ENCODE measurements at regions not wholly inside any gene's neighbourhood (a gene's known extent, or its start where the extent isn't known, plus 50 kb on each side); places are given as distances from the start of the nearest gene placed in this dataset.
A peak's percentile ranks its signal among the peaks of the same experiment; 100 is the strongest.

DNA sequence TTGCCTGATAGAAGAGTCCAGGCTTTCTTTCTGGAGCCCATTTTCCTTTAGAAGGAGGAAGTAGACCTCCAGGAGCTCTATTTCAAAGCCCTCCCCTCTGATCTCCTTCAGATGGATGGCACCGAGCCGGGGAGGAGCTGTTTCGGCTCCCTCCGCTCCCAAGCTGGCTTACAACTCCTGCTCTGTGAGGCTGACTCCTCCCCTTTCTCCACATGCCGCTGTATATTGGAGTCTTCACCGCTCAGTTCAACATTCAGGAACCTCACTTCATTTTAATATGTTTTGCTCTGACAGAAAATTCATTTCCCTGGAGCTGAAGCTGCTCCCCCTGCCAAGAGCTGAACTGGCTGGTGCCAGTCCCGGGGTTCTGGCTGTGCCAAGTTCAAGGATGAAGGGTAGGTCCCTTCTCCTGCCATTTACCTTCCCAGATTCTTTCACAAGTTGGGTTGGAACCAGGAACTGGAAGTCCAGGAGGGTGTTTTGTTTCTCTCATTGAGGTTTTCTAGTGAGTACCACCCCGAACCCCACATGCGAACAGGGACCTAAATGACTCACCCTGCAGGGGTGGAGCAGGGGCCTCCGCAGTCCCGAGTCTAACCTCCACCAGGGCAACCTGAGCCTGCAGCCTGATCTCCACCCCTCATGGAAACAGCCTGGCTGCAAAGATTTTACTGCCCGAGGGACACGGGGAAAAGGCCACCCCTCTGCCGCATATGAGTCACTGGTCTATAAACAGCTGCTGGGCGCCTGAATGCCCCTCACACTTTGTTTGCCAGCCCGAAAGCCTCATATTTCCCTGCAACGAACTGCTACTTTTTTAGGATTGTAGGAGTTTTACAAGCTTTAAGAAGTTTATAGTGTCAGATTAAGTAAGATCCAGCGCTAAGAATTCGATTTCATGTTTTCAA is 68.6 kb upstream of the FOXA2 start:
- ATAC-seq, result no peak

DNA sequence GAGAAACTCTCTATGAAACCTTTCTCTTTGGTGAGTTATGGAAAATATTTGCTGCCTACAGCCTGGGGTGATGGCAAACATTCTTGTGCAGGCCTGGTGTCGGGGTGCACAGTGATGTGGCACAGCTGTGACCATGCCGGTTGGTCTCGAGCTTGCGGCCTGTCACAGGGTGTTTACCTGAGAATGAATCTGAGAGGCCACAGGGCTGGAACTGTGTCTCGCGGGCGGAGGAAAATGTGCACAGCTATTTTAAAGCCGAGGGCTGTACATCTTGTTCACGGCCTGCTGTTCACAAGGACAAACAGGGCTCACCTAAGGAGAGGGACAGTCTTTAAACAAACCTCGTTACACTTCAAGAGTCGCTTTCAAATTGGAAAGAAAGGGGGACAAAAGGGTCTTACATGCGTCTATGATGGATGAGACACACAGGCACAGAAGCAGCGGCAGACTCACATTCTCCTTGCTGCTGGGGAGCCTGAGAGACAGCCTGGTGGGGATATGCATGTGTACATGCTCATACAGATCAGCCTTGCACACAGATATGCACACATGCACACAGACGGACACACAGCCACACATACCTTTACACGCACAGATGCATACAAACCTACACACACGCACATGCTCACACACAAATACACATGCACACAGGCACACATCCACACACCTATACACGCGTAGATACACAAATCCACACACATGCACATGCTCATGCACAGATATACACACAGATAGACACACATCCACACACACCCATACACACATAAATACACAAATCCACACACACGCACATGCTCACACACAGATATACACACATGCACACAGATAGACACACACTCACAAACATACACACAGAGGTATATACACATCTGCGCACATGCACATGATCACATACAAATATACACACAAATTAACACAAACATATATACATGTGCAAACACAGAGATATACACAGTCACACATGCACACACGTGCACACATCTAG is 69.6 kb upstream of the FOXA2 start:
- ATAC-seq, result no peak

GRCh38 chr20:22663528-22664025 is 79.2 kb upstream of the FOXA2 start:
- ATAC-seq, result no peak

GRCh38 chr20:22667198-22667597 is 82.8 kb upstream of the FOXA2 start:
- ATAC-seq, result no peak

GRCh38 chr20:22672191-22672590 is 87.8 kb upstream of the FOXA2 start:
- no peak for ATAC-seq

GRCh38 chr20:22673467-22673866 is 89.1 kb upstream of the FOXA2 start:
- no peak for ATAC-seq

- no peak for ATAC-seq
Measured at GRCh38 chr20:22675341-22675740, 91.0 kb upstream of the FOXA2 start.

GRCh38 chr20:22678678-22679077 is 94.3 kb upstream of the FOXA2 start:
- ATAC-seq, result no peak

DNA sequence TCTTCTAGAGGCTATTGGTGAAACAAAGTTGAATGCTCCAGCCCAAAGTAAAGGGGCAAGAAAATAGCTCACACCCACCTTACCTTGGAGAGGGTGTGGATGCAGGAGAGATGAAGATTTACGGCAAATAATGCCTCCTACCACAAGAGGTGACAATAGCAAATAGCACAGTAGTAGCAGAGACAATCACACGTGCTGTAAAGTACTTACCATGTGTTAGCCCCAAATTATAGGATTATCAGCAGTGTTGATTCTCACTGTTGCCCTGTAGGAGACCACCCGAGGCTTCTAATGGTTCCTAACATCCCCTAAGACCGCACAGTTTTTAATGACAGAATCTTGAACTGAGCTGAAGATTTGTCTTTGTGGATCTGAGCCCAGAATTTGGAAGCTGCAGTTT is 94.8 kb upstream of the FOXA2 start:
- ATAC-seq, result no peak

- no peak for ATAC-seq
Measured at GRCh38 chr20:22680031-22680740, 95.8 kb upstream of the FOXA2 start.

- ATAC-seq, result no peak
Measured at GRCh38 chr20:22681591-22682248, 97.3 kb upstream of the FOXA2 start.

DNA sequence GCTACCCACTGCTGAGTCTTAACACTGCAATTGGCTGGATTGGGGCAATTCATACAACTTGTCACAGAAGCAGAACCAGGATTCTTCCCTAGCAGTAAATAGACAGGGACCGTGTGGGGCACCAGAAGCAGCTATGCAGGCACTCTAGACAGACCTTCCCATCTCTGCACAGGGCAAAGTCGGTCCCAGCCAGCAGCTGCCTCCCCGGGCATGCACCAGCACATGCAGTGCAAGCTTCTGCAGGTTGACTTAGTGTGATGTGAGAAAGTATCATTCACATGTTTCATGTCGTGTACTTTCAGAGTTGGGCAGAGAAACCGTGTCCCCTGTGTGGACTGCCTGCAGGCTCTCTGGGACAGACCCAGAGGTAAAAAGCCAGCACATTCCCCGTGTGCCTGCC is 98.0 kb upstream of the FOXA2 start:
- peak; percentile 37 for ATAC-seq

- peak; percentile 74 for ATAC-seq
Measured at GRCh38 chr20:22684072-22684762, 99.8 kb upstream of the FOXA2 start.

- ATAC-seq, result peak; percentile 12
Measured at GRCh38 chr20:22684763-22685443, 100.5 kb upstream of the FOXA2 start.

DNA sequence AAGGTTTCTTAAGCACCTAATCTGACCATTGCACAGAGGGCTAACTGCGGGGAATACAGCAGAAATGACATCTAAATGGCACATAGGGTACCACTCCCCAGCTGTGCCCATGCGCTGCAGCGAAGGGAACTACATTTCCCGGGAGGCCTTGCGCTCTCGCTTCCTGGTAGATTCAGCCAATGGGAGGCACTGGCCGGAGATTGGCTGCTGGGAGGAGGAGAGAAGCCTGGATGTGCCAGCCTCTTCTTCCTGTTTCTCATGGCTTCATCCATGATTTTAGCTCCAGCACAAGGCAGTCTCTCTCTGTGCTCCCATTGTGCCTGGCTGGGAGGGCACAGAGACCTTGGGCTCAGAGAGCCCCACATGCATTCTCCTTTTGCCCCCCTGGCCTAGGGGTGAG is 101.7 kb upstream of the FOXA2 start:
- peak; percentile 47 for ATAC-seq

DNA sequence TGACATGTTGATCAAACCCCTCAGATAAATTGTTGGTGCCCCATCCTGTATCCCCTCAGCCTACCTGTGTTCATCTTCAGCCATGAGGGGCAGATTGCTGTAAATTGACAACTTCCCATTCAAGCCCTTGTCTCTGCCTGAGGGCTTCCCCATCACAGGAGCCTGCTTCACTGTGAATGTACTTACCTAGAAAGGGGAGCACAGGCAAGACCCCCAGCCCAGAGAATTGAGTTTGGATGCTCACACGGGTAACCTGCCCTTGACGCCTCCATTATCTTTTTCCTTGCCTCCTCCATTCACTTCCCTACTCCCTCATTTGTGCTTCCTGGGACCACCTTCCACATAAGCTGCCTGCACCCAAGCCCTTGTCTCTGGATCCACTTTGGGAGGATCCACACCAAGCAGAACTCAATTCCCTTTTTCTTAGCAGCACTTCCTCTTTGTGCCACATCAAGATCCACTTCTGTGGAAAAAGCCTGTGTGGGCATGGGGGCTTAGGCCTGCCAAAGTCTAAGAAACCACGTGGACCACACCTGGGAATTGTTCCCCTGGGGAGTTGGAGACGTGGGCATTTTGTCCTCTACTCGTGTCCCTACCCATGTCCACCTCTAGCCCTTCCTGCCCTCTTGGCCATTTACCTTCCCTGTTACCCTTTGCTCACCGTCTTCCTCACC is 103.4 kb upstream of the FOXA2 start:
- no peak for ATAC-seq

DNA sequence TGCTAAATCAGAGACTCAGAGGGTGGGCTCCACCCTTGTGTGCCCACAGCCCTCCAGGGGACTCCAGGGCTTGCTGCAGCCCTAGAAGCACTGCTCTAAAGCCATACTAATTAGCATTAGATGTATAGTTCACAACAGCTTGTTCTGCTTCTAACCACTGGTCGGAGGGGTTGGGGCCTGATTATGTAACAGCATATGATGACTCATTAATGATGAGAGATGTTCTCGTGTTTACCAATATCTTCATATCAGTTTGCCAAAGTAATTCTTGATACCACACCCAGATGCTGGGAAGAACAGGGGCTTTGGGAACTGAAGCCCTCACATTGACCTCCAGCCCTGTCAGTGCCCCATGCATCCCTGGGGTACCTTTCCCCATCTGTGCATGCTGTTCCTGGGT is 104.1 kb upstream of the FOXA2 start:
- no peak for ATAC-seq

DNA sequence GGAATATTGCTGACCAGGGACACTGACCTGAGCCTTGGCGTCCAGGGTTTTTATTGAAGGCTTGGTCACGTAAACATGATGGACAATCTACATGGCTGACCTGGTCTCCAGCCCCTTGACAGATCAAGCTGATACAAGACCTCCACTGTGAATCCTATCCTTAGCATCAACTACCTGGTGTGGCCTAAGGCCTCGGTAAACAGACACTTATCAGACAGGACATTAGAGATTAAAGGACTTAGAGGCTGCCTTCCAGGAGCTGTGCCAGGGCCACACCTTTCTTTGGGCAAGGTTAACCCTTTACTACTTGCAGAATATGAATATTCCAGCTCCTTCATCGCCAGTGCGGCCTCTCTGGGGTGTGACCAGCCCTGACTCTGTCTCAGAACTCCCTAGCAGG is 104.9 kb upstream of the FOXA2 start:
- ATAC-seq, result no peak

GRCh38 chr20:22690000-22690399 is 105.6 kb upstream of the FOXA2 start:
- no peak for ATAC-seq

GRCh38 chr20:22690616-22691179 is 106.3 kb upstream of the FOXA2 start:
- ATAC-seq, result no peak

Measured in esophagus mucosa (tissue), 1 donor.